Stimulated activated CD8-positive, alpha-beta memory T cell treated with anti-CD3 and anti-CD28 coated beads, Interleukin-15, amount 100 ng/mL, for 48 hours (primary cell): ENCODE measurements at regions not wholly inside any gene's neighbourhood (a gene's known extent, or its start where the extent isn't known, plus 50 kb on each side); places are given as distances from the start of the nearest gene placed in this dataset.
"Not testable (repeated sequence)": the region's sequence is repeated elsewhere in the genome, so short reads cannot be mapped to it uniquely, and the experiment has no call there.

Experiments used
- DNase-seq, 2 donors: peaks; one replicate each; pipeline ENCODE4 v3.0.0-alpha.2; 2020; ENCODE audit warnings: low read depth in 2 of 2

DNA sequence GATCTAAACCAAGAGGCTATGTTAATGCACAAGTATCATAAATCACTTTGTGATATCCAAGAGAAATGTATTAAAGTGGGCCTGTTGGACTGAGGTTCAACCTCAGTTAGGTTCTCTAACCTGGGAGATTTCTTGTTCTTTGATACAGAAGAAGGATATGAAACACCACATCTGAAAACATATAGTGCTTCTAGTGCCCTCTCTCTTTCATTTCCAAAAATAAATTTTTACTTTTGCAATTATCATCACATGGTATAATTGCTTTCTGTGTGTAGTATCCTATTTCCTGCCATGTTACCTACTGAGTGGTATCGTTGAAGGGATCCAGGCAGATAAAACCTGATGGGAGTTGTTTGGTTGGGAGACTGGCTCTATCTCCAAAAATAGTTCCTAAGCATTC is 264.9 kb downstream of the CCER1 start:
- DNase-seq = no peak

DNA sequence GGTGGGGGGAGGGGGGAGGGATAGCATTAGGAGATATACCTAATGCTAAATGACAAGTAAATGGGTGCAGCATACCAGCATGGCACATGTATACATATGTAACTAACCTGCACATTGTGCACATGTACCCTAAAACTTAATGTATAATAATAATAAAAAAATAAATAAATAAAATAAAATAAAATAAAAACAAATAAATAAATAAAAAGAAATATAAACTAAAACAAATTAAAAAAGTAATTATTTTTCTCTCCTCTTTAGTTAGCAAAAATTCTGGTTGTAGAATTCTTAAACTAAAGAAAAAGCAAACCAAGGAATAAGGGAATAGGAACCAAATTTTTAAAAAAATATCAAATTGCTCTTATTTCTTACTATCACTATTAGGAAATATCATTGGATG is 267.3 kb downstream of the CCER1 start:
- DNase-seq = not testable (repeated sequence)

DNA sequence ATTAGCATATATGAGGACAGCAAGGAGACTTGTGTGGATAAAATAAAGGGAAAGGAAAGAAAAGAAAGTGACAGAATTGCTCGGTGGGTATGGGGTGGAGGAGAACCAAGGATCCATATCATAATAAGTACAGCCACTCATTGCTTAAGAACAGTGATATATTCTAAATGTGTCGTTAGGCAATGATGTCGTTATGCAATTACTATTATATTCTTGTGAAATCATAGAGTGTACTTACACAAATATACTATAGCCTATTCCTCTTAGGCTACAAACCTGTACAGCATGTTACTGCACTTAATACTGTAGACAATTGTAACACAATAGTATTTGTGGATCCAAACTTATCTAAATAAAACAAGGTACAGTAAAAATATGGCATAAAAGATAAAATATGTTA is 271.1 kb downstream of the CCER1 start:
- no peak for DNase-seq

DNA sequence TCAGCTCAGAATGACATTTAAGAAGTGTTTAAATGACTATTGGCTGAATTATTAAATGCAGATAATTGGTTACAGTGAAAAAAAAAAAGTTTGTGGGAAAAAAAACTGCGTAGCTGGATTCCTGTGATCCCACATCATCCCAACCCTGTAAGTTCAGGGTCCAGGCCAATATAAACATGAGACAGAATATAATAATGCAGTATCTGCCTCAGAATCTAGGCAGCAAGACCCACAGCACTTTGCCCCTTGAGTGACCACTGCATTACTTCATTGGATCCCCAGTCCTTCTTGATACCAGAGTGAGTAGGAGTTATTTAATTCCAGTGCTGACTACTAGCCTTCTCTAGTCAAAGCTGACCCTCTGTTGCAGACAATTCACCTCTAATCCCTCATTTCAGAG is 272.6 kb downstream of the CCER1 start:
- DNase-seq = no peak

DNA sequence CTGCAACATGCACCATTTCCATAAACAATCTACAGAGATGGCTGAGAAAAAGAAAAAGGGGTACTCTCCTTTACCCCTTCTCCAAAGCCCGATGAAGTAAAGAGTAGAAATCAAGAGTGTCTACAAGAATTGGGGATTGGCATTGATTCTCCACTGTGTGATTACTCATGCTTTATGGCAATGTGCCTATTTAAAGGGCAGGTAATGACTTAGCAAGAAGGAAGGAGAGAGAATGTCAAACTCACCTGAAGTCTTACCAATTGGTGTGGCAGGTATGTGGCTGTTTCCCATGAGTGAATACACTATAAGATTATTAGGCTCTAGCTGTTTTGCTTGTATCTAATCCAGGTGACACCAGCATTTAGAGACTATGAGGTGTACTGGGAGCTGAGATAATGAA is 275.3 kb downstream of the CCER1 start:
- no peak for DNase-seq

DNA sequence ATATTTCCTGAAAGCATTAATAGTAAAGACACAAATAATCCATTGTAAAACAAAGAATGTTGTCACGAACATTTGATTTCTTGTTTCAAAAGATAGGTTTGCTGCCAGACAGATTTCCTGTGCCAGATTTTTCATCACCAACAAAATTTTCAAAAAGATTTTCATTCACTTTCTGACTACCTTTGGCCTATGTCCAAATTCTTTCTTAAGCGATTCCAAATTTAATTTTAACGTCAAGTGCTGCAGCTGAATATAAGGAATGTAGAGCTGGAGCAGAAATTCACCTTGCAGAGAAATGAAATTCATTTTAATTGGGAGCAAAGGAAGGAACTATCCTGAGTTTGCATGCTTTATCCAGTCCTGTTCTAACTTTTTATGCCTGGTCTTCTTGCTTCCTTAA is 277.4 kb downstream of the CCER1 start:
- no peak for DNase-seq

DNA sequence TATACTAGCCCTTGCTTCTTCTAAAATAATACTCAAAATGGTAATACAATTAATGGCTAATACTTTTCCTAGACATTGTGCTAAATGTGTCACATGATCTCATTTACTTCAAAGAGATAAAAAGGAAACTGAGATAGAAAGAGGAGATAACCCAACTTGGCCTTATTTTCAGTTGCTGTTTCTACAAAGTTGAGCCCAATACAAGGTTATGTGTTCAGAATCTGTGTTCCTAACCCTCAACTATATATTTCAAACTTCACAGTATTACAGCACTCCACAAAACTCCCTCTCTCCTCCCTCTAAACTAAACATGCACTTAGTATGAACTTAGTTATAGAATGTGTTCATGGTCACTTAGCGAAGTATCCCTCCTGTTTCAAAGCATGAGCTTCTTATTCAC is 277.9 kb downstream of the CCER1 start:
- DNase-seq = no peak

DNA sequence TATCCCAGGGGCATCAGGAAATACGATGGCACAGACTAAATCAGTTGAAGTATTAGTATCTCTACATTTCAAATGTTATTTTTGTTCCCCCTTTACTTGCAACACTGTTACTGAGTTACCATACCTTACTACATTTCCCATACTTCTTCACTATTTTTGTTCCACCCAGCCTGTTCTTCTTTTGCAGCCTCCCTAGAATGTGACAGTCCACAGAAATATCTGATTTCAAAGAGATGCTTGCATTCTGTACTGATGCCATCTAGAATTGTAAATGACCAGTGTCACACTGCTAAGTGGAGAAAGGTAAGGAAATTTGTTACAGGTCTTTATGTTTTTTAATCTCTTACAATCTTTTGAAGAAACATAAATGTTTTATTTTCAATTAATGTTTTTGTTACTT is 279.9 kb downstream of the CCER1 start:
- DNase-seq = no peak

DNA sequence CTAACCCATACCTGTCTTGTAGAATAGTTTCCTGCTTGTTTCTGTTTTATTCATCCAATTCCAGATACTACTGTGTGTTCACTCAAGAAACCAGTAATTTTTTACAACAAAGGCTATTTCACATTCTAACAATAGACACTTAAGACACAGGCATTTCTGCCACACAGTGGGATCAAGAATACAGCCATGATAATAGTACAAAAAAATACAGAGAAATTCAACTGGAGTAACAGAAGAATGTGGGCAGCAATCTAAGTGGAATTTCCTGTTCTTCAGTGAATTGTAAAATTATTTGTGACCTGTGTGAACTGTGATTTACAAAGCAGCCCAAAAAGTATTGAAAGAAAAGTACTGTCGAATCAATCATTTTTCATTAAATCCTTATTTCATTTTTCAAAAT is 282.9 kb downstream of the CCER1 start:
- DNase-seq = no peak

DNA sequence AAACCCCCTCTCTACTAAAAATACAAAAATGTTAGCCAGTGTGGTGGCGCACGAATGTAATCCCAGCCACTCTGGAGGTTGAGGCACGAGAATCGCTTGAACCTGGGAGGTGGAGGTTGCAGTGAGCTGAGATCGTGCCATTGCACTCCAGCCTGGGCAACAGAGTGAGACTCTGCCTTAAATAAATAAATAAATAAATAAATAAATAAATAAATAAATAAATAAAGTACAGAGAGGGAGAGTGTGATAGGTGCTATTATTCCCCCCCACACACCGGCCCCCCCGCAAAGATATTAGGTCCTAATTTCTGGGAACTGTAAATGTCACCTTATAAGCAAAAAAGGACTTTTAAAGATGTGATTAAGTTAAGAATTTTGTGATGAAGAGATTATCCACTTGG is 291.0 kb downstream of the CCER1 start:
- not testable (repeated sequence) for DNase-seq

DNA sequence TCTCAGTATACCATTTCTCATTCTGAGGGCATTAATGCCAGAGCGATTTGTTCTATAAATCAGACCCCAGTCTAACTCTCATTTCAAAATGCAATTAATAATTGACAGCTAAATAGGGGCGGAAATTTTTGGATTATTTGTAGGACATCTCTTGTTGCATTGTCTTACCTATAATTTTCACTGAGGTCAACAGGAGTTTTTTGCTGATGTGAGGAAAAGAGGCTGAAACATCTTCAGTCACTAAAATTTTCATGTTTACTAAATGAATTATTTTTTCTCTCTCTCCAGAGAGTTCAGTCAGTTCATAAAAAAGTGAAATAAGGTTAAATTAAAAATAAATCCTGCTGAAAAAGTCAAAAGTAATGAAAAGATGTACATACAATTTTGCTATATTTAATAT is 295.9 kb downstream of the CCER1 start:
- no peak for DNase-seq

DNA sequence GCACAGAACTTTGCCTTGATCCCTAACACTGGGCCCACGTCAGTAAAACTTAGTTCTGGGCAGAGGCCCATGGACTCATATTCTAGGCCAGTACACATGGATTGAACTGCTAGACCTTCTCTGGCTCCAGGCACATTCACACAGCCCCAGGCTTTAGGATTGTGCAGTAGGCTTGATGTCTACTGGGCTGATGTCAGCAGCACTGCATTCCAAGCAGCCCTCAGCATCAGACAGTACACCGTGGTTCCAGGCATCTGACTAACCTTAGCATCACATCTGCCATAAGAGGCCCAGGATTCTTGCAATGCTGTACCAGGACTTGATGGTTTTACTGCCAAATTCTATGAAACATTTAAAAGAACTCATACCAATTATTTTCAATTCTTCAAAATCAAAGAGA is 301.9 kb downstream of the CCER1 start:
- DNase-seq = no peak

DNA sequence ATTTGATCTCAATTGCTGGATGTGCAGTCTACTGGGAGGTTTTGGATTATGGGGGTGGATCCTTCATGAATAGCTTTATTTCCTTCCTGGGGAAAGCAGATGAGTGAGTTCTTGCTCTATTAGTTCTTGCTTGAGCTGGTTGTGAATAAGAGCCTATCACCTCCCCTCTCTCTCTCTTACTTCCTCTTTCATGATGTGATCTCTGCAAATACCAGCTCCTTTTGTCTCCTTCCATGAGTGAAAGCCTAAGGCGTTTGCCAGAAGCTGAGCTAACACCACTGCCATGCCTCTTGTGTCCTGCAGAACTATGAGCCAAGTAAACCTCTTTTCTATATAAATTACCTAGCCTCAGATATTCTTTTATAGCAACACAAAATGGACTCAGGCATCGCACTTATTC is 302.7 kb downstream of the CCER1 start:
- DNase-seq = no peak

DNA sequence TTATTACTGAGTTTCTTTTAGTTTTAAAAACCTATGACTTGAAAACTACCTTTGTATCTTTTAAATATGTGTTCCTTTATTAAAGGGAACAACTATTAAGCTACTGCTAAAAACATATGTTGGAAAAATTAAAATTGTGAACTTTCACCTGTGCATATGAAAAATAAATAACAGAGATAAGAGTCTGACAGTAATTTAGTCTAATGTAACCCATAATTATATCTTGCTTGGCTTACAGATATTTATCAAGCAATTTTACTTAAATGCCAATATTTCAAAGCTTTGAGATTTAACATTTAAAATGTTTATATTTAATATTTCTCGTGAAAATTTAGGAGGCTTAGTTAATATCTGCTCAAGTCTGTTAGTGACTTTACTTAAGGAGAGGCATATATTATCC is 309.8 kb downstream of the CCER1 start:
- DNase-seq = no peak

DNA sequence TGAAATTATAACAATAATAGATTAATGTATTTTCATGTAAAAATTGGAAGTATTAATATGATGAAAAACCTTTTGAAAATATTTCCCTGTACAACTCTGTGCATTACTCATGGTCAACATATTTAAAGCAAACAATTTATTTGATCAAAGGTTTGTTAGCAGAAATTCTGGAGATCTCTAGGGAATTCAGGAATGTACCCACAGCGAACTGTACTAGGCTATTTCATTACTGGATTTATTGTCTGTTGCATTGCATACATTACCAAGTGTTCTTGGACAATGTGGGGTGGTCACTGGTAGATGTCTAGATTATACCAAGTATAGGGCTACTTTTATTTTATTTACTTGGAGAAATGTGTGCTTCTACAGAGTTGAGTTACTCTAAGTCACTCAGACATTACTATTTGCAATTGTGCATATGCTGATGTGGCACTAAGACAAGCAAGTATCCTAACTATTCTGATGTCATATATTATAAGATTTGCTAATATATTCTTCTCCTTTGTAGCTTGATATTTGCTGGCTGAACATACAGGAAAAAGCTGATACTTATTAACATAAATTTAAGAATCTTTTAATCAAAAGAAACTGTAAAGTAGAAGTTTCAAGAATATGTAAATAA is 323.3 kb downstream of the CCER1 start:
- DNase-seq = no peak

DNA sequence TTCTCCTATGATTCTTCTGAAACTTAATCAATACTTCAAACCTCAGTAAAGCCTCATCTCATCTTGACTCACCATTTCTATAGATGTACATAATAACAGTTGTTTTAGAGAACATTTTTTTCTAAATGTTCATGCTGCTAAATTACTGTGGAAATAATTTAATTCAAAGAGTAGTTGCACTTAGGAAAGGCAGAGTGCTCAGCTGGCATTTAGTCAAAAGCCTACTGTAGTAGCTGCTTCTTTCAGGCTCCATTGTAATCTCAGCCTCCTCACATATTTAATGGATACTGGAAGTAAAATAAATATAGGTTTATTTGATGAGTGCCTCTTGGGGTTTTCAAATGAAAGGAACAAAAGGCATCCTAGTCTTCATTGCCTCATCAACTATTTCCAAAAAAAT is 325.0 kb downstream of the CCER1 start:
- no peak for DNase-seq

DNA sequence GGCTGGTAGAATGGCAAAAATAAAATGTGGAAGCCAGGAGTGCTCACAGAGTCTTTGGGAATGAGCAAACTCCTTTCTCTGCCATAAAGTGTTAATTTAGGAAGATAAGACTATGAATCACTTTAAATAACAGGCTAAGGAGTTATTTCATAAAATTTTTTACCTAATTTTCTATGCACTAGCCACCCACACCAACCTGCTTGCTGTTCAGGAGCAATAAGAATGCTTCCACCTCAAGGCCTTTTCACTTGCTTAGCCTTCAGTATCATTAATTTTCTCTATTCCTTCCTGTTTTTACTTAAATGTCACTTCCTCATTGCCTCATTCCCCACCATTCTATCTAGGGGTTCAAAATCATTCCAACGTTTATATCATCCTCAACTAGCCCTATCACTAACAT is 326.8 kb downstream of the CCER1 start:
- DNase-seq = no peak

DNA sequence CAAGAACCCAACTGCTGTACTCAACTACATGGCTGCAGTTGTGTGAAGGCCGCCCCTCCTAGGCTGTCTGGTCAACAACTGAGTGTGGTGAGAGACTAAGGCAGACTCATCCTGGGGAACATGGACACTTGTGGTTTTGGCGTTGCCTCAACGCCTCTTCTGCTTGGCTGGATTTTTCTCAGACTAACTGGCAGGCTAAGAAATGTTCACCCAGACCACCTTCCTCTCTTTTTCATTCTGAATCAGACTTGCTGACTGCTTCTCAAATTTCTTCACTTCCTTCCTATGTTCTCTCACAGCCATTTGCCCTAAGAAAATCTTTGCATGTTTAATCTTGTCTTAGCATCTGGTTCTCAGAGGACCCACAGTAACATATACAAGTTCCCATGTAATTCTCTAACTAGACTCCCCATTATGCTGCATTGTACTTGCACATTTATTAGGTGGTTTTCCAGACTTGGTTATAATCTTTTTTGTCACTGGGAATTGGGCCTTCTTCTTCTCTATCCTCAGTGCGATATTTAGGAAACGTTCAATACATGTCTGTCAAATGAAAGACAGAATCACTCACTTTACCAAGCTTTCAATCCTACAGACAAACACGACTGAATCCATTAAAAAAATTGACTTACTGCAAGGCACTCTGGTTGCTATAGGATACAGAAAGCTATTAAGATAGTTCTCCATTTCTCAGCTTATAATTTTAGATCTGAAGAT is 327.6 kb downstream of the CCER1 start:
- no peak for DNase-seq

DNA sequence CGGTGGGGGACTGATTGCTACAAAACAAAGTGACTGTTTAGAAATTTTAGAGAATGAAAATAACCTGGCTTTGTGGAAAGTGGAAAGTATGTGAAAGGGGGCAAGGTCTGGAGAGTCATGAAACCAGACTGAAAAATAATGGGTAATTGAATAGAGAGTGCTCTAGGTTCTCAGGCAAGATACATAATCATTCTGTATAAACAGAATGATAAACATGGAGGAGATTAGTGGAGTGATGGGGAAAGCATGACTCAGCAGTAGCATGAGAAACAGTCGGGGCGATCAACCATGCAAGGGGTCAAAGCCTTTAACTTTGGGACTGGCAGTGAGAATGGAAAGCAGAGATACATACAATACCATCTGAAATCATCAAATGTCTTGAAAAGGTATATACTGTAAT is 332.5 kb downstream of the CCER1 start:
- no peak for DNase-seq

DNA sequence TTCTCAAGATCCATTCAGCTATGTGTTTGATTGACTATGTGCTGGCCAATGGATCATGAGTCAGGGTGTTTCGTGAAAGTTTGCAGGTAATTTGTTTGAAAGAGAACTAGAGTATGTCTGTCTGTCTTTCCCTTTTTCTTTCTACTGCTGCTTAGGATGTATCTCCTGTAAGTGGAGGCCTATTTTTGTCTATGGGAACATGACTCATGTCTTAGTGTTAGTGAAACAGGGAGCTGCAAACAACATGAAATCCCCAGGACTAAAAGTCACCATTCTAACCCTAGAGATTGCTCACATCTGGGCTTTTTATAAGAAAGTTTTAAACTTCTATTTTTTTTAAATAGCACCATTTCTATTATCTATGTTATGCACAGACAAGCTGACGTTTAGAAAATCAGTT is 333.0 kb downstream of the CCER1 start:
- DNase-seq = no peak

DNA sequence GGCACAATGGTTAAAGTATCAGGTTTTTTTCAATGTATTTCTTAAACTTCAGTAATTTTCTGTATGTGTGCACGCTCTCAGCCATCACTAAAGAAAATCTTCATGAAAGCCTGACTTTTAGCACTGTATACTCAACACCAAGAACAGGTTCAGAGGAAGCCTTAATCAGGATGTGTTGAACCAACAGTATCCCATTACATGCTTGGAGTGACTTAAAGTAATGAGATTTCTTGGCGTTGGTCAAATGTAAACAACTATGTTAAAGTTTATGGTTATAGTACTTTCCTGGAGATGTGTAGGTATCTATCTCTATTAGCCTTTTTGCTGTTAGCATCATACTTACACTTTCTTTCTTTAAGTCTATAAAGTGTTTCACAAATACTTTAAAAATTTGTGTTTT is 335.0 kb downstream of the CCER1 start:
- DNase-seq = no peak

DNA sequence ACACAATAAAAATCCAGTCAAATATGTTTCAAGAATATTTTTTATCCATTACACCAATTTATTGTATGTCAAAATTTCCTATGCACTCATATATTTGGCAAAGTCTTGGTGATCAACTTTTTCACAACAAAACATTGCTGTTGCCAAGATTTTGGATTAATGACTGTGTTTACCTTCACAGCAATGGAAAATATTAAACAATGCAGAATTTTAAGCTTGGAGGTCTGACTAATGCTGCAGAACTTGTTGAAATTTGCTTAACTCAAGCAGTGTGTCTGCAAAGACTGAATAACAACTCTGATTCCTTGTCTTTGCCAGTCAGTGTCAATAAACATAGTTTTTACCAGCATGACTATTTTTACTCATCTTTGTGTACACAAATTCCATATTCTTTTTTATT is 336.4 kb downstream of the CCER1 start:
- DNase-seq = no peak

DNA sequence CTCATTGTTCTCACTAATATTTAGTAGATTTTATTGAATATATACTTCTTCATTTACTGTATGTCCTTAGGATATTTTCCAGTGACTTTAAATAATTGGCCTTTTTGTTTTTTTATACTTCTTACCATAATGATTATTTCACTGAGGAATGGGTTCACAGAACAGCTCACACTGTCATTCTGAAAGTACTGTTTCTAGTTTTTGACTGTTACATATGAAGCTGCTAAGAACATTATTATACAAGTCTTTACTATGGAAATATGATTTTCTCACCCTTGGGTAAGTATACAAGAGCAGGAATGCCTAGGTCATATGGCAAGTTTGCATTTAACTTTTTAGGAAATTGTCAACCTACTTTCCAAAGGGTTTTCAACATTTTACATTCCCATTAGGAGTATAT is 343.1 kb downstream of the CCER1 start:
- DNase-seq = no peak

DNA sequence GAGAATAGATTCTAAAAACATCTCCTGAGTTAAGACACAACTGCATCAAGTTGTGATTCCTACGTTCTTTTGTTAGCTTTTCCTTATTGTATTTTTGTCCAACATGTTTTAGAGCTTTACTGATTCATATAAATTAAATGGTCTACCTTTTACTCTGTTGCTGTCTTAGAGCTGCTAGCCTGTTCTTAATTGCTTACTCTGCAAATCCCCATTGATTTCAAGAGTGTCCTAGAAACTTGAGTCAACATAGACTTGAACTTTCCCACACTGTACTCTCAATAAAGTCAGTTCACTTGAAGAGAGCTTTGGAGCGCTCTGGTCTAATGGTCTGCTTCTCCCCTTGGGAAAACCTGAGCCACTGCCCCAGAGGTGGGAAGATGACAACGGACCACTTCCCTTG is 343.9 kb downstream of the CCER1 start:
- DNase-seq = no peak
